MM.1S (cell line): ENCODE measurements at regions not wholly inside any gene's neighbourhood (a gene's known extent, or its start where the extent isn't known, plus 50 kb on each side); places are given as distances from the start of the nearest gene placed in this dataset.

Experiments
- EZH2phosphoT487 ChIP-seq: fragments of 300-600 bp; sonication (generic); IDR thresholded peaks from 2 replicates; pipeline ENCODE4 v1.6.1; 2018; ENCODE audit warnings: antibody characterized with exemption, low read length
- TF ChIP-seq, protein P1 (sequence below): fragments of 300-600 bp; sonication (generic); IDR thresholded peaks from 2 replicates; pipeline ENCODE4 v1.5.1; 2016; ENCODE audit warnings: antibody characterized with exemption, low read length, mixed read lengths

DNA sequence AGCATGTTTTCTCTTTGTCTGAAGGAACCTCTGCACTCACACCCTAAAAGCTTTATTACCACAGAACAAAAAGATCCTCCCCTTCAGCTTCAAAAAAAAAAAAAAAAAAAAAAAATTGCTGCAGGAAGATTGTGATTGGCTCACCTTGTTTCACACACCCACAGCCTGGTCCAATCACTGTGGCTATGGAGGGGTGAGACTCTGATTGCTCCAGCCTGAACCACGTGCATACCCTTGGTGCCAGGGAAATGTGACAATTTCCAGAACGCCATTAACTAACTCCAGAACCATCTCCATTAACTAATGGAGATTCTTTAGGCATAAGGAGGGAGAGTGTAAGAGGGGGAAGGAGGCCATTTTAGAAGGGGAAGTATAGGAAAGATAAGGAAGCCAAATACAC lies 106.5 kb upstream of the CRBN start:
- TF ChIP-seq, protein P1, sequence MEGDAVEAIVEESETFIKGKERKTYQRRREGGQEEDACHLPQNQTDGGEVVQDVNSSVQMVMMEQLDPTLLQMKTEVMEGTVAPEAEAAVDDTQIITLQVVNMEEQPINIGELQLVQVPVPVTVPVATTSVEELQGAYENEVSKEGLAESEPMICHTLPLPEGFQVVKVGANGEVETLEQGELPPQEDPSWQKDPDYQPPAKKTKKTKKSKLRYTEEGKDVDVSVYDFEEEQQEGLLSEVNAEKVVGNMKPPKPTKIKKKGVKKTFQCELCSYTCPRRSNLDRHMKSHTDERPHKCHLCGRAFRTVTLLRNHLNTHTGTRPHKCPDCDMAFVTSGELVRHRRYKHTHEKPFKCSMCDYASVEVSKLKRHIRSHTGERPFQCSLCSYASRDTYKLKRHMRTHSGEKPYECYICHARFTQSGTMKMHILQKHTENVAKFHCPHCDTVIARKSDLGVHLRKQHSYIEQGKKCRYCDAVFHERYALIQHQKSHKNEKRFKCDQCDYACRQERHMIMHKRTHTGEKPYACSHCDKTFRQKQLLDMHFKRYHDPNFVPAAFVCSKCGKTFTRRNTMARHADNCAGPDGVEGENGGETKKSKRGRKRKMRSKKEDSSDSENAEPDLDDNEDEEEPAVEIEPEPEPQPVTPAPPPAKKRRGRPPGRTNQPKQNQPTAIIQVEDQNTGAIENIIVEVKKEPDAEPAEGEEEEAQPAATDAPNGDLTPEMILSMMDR, result no peak
- no peak for TF ChIP-seq EZH2phosphoT487
